Ovary (tissue), 3 donors: ENCODE measurements at regions not wholly inside any gene's neighbourhood (a gene's known extent, or its start where the extent isn't known, plus 50 kb on each side); places are given as distances from the start of the nearest gene placed in this dataset.
"Not testable (repeated sequence)": the region's sequence is repeated elsewhere in the genome, so short reads cannot be mapped to it uniquely, and the experiment has no call there.

Experiments used
- EP300 ChIP-seq: sonication (generic); formaldehyde crosslinking; IDR thresholded peaks from one replicate; pipeline ENCODE4 v1.6.1; 2017; ENCODE audit warnings: antibody characterized with exemption
- POLR2A ChIP-seq: fragments of 450-650 bp; IDR thresholded peaks from one replicate; pipeline ENCODE4 v1.6.1; 2017; ENCODE audit warnings: antibody characterized with exemption, mild to moderate bottlenecking, moderate library complexity
- TF ChIP-seq, protein P1 (sequence below), 3 donors: fragments of 450-650 bp in 2 of 3; fragments of 200-600 bp in 1 of 3; IDR thresholded peaks; one replicate each; pipeline versions ENCODE4 v1.5.1 to v1.8.0; 2016 to 2022; ENCODE audit warnings: antibody characterized with exemption in 3 of 3, mild to moderate bottlenecking in 1 of 3
- donor health status: DM: no; HTN: no; CAD: no.

DNA sequence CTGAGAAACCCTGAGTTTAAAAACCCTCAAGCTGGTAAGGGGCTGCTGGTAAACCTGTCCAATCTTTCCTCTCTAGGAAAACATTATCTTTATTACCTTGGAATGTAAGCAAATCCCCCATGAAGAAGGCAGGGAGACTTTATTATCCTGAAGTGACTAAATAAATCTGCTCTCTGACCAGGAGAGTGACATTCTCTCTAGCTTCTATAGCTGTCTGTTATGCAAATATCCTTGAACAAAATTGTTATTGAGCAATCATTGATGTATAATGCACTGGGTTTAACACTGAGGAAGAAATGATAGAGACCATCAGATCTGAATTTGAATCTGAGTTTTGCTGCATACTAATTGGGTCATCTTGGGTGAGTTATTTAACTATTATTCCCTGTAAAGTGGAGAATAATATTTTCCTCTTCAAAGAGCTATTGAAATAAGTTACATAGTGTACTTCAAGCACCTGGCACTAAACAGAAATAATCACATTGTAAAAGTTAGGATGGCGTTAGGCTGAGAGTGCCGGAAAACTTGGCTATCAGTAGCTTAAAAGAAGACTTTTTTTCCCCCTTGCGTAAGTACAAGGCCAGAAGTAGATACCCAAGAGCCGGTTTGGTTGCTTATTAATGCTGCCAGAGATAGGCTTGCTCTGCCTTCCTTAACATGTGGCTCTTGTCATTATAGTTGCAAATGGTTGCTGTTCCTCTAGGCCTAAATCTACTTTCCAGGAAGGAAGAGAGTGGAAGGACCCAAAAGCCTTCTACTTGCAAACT is 1503.1 kb downstream of the KHDRBS2 start:
- TF ChIP-seq, protein P1, sequence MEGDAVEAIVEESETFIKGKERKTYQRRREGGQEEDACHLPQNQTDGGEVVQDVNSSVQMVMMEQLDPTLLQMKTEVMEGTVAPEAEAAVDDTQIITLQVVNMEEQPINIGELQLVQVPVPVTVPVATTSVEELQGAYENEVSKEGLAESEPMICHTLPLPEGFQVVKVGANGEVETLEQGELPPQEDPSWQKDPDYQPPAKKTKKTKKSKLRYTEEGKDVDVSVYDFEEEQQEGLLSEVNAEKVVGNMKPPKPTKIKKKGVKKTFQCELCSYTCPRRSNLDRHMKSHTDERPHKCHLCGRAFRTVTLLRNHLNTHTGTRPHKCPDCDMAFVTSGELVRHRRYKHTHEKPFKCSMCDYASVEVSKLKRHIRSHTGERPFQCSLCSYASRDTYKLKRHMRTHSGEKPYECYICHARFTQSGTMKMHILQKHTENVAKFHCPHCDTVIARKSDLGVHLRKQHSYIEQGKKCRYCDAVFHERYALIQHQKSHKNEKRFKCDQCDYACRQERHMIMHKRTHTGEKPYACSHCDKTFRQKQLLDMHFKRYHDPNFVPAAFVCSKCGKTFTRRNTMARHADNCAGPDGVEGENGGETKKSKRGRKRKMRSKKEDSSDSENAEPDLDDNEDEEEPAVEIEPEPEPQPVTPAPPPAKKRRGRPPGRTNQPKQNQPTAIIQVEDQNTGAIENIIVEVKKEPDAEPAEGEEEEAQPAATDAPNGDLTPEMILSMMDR (IDR thresholded peaks at IDR 0.05), result not testable (repeated sequence)
- TF ChIP-seq POLR2A, EP300: not testable (repeated sequence)
